Coronary artery (tissue), 2 donors: ENCODE measurements at regions not wholly inside any gene's neighbourhood (a gene's known extent, or its start where the extent isn't known, plus 50 kb on each side); places are given as distances from the start of the nearest gene placed in this dataset.
A peak's percentile ranks its signal among the peaks of the same experiment; 100 is the strongest.
"Not testable (repeated sequence)": the region's sequence is repeated elsewhere in the genome, so short reads cannot be mapped to it uniquely, and the experiment has no call there.

Experiments
- DNase-seq: peaks from one replicate; pipeline ENCODE4 v3.0.0-alpha.2; 2017; ENCODE audit warnings: low spot score
- H3K27ac ChIP-seq, 2 donors: fragments of 200-600 bp; sonication (generic); one replicate each; pipeline ENCODE4 v1.5.1; 2016 to 2019
- H3K4me3 ChIP-seq: fragments of 200-600 bp; sonication (generic); 2 replicates; pipeline ENCODE4 v1.5.1; 2016; ENCODE audit warnings: mild to moderate bottlenecking, moderate library complexity
- TF ChIP-seq, protein P1 (sequence below): fragments of 200-600 bp; sonication (generic); IDR thresholded peaks from one replicate; pipeline ENCODE4 v1.5.1; 2019; ENCODE audit warnings: antibody characterized with exemption

DNA sequence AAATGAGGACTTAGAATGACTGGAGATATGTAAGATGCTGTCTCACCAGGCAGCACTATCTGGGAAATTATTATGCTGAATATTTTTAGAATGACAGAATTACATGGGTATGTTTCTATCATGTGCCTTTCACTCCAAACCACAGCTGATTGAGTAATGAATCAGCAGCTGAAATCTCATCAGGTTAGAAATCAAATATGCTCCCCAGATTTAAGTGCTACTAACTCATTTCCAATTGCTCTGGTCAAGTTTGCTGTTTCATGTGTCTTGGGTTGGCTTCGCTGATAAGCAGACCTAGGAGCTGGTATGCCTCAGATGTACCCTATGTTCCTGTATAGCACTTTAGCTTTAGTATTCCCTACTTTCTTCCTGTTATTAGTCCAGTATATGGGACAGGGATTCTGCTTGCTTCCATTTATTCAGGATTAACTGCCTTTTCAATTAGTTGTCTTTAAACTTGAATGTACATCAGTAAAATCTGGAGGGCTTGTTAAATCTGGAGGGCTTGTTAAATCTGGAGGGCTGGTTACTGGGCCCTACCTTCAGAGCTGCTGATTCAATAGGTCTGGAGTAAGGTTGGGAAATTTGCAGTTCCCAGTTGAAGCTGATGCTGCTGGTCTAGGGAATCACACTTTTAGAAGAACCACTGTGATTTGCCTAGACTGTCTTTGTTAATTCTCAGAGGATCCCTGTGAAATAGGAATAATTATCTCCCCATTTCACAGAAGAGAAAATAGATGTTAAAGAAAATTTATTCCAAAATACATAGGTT lies 172.9 kb downstream of the DKK1 start:
- TF ChIP-seq, protein P1, sequence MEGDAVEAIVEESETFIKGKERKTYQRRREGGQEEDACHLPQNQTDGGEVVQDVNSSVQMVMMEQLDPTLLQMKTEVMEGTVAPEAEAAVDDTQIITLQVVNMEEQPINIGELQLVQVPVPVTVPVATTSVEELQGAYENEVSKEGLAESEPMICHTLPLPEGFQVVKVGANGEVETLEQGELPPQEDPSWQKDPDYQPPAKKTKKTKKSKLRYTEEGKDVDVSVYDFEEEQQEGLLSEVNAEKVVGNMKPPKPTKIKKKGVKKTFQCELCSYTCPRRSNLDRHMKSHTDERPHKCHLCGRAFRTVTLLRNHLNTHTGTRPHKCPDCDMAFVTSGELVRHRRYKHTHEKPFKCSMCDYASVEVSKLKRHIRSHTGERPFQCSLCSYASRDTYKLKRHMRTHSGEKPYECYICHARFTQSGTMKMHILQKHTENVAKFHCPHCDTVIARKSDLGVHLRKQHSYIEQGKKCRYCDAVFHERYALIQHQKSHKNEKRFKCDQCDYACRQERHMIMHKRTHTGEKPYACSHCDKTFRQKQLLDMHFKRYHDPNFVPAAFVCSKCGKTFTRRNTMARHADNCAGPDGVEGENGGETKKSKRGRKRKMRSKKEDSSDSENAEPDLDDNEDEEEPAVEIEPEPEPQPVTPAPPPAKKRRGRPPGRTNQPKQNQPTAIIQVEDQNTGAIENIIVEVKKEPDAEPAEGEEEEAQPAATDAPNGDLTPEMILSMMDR, result no peak
- H3K4me3 ChIP-seq, result no peak overlapping the region
- DNase-seq, result no peak
- no peak overlapping the region for H3K27ac ChIP-seq

- TF ChIP-seq, protein P1, result peak; percentile 37
- H3K4me3 ChIP-seq, result no peak overlapping the region
- DNase-seq, result no peak
- no peak overlapping the region for H3K27ac ChIP-seq
Observed at GRCh38 chr10:52488606-52489485, 174.8 kb downstream of the DKK1 start.

DNA sequence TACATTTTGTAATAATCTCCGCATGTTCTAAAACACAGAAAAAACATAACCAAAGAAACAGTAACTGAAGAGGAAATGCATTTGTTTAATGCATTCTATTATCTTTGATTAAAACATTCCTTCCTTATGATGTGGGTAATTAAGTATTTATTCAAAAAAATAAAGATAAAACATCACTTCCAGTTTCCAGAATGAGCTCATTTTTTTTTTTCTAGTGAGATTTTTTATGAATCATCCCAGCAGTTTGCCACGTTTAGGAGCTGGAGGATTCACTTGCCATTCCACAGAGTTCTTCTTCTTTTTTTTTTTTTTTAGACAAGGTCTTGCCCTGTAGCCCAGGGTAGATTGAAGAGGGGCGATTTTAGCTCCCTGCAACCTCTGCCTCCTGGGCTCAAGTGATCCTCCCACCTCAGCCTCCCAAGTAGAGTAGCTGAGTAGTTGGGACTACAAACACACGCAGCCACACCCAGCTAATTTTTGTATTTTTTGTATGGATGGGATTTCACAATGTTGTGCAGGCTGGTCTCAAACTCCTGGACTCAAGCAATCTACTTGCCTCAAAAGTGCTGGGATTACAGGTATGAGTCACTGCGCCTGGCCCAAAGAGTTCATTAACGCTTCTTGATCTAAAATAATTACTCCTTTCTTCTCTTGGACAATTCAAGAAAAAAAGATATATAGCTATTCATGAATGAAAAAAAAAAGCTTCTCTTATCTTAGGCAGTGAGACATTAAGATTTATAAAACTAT lies 177.3 kb downstream of the DKK1 start:
- Histone ChIP-seq H3K4me3 (no peak overlapping the region), H3K27ac (no peak overlapping the region)
- TF ChIP-seq, protein P1, result no peak
- no peak for DNase-seq

GRCh38 chr10:52499281-52499680 lies 185.2 kb downstream of the DKK1 start:
- H3K27ac ChIP-seq, result no peak overlapping the region
- no peak overlapping the region for H3K4me3 ChIP-seq
- no peak for DNase-seq
- TF ChIP-seq, protein P1, result no peak

GRCh38 chr10:52500476-52500875 lies 186.4 kb downstream of the DKK1 start:
- Histone ChIP-seq H3K27ac (no peak overlapping the region), H3K4me3 (no peak overlapping the region)
- TF ChIP-seq, protein P1, result no peak
- DNase-seq, result no peak

- TF ChIP-seq, protein P1, result no peak
- Histone ChIP-seq H3K4me3 (no peak overlapping the region), H3K27ac (no peak overlapping the region)
- no peak for DNase-seq
Observed at GRCh38 chr10:52502237-52502636, 188.2 kb downstream of the DKK1 start.

GRCh38 chr10:52505341-52505740 lies 191.3 kb downstream of the DKK1 start:
- not testable (repeated sequence) for H3K4me3 ChIP-seq, H3K27ac ChIP-seq, DNase-seq
